ENCODE measurements at regions not wholly inside any gene's neighbourhood (a gene's known extent, or its start where the extent isn't known, plus 50 kb on each side); places are given as distances from the start of the nearest gene placed in this dataset.
"Not testable (repeated sequence)": the region's sequence is repeated elsewhere in the genome, so short reads cannot be mapped to it uniquely, and the experiment has no call there.

DNA sequence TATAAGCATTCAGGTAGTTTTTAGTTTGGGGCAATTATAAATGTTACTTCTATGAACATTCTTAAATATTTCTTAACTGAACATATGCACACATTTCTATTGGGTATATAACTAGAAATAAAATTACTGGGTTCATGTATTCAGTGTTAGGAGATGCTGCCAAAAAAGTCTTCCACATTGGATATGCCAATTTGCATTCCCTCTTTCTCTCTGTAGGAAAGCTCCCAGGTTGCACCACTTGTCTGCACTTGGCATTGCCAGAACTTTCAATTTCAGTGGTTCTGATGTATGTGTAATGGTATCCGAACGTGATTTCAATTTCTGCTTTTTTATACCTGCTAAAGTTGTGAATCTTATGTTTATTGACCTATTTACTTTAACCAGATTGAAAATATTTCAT, 972.1 kb upstream of the PRR20A start:
- Mint-ChIP-seq H3K27me3 (ENCODE audit: low read depth in 2 of 2) (no peaks in the 10 kb centered on the region), H3K4me3 (no peak overlapping the region), H3K27ac (no peak overlapping the region), H3K36me3 (peaks cover 21% of the 10 kb centered on the region), H3K9me3 (peaks cover 15 to 19% of the 10 kb centered on the region in 2 donors), H3K4me1 (no peaks in the 10 kb centered on the region)
- TF ChIP-seq, protein P1, sequence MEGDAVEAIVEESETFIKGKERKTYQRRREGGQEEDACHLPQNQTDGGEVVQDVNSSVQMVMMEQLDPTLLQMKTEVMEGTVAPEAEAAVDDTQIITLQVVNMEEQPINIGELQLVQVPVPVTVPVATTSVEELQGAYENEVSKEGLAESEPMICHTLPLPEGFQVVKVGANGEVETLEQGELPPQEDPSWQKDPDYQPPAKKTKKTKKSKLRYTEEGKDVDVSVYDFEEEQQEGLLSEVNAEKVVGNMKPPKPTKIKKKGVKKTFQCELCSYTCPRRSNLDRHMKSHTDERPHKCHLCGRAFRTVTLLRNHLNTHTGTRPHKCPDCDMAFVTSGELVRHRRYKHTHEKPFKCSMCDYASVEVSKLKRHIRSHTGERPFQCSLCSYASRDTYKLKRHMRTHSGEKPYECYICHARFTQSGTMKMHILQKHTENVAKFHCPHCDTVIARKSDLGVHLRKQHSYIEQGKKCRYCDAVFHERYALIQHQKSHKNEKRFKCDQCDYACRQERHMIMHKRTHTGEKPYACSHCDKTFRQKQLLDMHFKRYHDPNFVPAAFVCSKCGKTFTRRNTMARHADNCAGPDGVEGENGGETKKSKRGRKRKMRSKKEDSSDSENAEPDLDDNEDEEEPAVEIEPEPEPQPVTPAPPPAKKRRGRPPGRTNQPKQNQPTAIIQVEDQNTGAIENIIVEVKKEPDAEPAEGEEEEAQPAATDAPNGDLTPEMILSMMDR (IDR thresholded peaks at IDR 0.05) = no peak
- no peaks in the 10 kb centered on the region for H3K36me3 ChIP-seq (ENCODE audit: control insufficient read depth, insufficient read depth, low read length)
- no CpG with 5 or more reads among the region's 2 CpGs for WGBS (ENCODE audit: insufficient coverage)
- no peaks in the 10 kb centered on the region for H3K27me3 ChIP-seq (ENCODE audit: control insufficient read depth, insufficient read depth, low read length)
- no peak for ATAC-seq
- H3K27ac ChIP-seq (ENCODE audit: low read length) = no peak overlapping the region
- no peaks in the 10 kb centered on the region for H3K4me1 ChIP-seq (ENCODE audit: control insufficient read depth, insufficient read depth, low read length)
- H3K4me3 ChIP-seq (ENCODE audit: low read length) = no peak overlapping the region
- peaks cover 16% of the 10 kb centered on the region for H3K9me3 ChIP-seq (ENCODE audit: control insufficient read depth, insufficient read depth, low read length)
- no peak for DNase-seq
- intact Hi-C loops (cut with micrococcal nuclease) = no loop called here

DNA sequence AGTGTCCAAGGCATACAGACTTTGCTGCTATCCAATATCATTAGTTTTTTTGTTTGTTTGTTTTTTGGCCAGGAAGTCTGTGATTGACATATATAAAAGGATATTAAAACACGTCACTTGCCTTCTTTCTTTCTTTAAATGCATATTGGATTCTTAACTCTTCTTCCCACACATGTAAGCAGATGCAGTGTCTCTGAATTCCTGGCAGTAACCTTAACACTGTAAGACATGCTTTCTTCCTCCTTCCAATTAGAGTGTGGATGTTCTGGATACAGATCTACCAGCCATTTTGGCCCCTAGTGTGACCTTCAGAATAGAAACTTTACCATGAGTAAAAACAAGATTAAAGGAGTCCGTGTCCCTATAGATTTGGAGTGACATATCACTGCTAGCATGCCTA, 967.4 kb upstream of the PRR20A start:
- 75% methylated on average over 2 of the region's 2 CpGs for WGBS (ENCODE audit: insufficient coverage)
- Mint-ChIP-seq H3K4me3 (no peak overlapping the region), H3K27me3 (ENCODE audit: low read depth in 2 of 2) (no peaks in the 10 kb centered on the region), H3K9me3 (peaks cover 18 to 21% of the 10 kb centered on the region in 2 donors), H3K4me1 (no peaks in the 10 kb centered on the region), H3K36me3 (peaks cover 18% of the 10 kb centered on the region), H3K27ac (no peak overlapping the region)
- no peaks in the 10 kb centered on the region for H3K9me3 ChIP-seq (ENCODE audit: control insufficient read depth, insufficient read depth, low read length)
- TF ChIP-seq, protein P1 (IDR thresholded peaks at IDR 0.05) = no peak
- no peaks in the 10 kb centered on the region for H3K36me3 ChIP-seq (ENCODE audit: control insufficient read depth, insufficient read depth, low read length)
- no peaks in the 10 kb centered on the region for H3K4me1 ChIP-seq (ENCODE audit: control insufficient read depth, insufficient read depth, low read length)
- H3K27me3 ChIP-seq (ENCODE audit: control insufficient read depth, insufficient read depth, low read length) = no peaks in the 10 kb centered on the region
- no peak overlapping the region for H3K4me3 ChIP-seq (ENCODE audit: low read length)
- intact Hi-C loops (cut with micrococcal nuclease) = no loop called here
- DNase-seq = no peak
- no peak overlapping the region for H3K27ac ChIP-seq (ENCODE audit: low read length)
- ATAC-seq = no peak

DNA sequence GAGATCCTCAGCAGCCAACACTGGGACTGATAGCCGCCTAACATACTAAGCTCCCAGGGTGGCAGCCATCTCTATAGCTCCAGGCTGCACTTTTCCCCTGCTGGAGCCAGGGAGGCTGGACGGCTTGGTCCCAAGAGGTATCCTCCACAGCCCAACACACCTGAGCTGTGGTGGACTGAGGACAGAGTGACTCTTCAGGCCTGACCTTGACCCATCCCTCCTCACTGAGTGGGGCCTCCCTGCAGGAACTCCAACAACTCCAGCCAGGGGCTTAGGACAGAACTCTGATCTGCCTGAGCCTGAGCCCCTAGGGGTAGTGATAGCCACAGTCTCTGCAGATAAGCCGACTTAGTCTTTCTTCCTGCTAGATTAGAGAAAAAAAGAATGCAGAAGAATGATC, 958.1 kb upstream of the PRR20A start:
- no peaks in the 10 kb centered on the region for H3K36me3 ChIP-seq (ENCODE audit: control insufficient read depth, insufficient read depth, low read length)
- WGBS (ENCODE audit: insufficient coverage) = 87% methylated on average over 3 of the region's 3 CpGs
- H3K27ac ChIP-seq (ENCODE audit: low read length) = no peak overlapping the region
- DNase-seq = no peak
- Mint-ChIP-seq H3K4me3 (no peak overlapping the region), H3K27ac (no peak overlapping the region), H3K4me1 (no peaks in the 10 kb centered on the region), H3K27me3 (ENCODE audit: low read depth in 2 of 2) (no peaks in the 10 kb centered on the region), H3K9me3 (peaks cover 7 to 20% of the 10 kb centered on the region in 2 donors), H3K36me3 (peaks cover 11% of the 10 kb centered on the region)
- TF ChIP-seq, protein P1 (IDR thresholded peaks at IDR 0.05) = no peak
- no peaks in the 10 kb centered on the region for H3K4me1 ChIP-seq (ENCODE audit: control insufficient read depth, insufficient read depth, low read length)
- H3K9me3 ChIP-seq (ENCODE audit: control insufficient read depth, insufficient read depth, low read length) = peaks cover 7% of the 10 kb centered on the region
- no peak for ATAC-seq
- H3K27me3 ChIP-seq (ENCODE audit: control insufficient read depth, insufficient read depth, low read length) = no peaks in the 10 kb centered on the region
- no peak overlapping the region for H3K4me3 ChIP-seq (ENCODE audit: low read length)
- intact Hi-C loops (cut with micrococcal nuclease) = no loop called here

DNA sequence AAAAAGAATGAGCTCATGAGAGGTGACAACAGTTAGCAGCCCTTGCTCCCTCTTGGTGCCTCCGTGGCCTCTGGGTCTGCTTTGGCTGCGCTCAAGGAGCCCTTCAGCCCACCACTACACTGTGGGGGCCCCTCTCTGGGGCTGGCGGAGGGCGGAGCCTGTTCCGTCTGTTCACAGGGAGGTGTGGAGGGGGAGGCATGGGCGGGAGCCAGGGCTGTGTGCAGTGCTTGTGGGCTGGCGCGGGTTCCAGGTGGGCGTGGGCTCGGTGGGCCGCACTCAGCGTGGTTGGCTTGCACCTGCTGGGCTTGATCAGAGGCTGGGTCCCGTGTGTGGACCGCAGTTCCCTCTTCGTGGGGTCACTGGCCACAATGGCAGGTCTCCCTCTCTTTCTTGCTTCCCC, 953.4 kb upstream of the PRR20A start:
- Histone ChIP-seq H3K4me1 (ENCODE audit: control insufficient read depth, insufficient read depth, low read length) (no peaks in the 10 kb centered on the region), H3K27me3 (ENCODE audit: control insufficient read depth, insufficient read depth, low read length) (no peaks in the 10 kb centered on the region), H3K36me3 (ENCODE audit: control insufficient read depth, insufficient read depth, low read length) (no peaks in the 10 kb centered on the region), H3K9me3 (ENCODE audit: control insufficient read depth, insufficient read depth, low read length) (peaks cover 14% of the 10 kb centered on the region), H3K27ac (ENCODE audit: low read length) (no peak overlapping the region), H3K4me3 (ENCODE audit: low read length) (no peak overlapping the region)
- Mint-ChIP-seq H3K36me3 (peaks cover 11% of the 10 kb centered on the region), H3K4me3 (no peak overlapping the region), H3K9me3 (peaks cover 10 to 12% of the 10 kb centered on the region in 2 donors), H3K27ac (no peak overlapping the region), H3K27me3 (ENCODE audit: low read depth in 2 of 2) (no peaks in the 10 kb centered on the region), H3K4me1 (no peaks in the 10 kb centered on the region)
- 89% methylated on average over 12 of the region's 15 CpGs for WGBS (ENCODE audit: insufficient coverage)
- TF ChIP-seq, protein P1 (IDR thresholded peaks at IDR 0.05) = no peak
- no peak for DNase-seq
- intact Hi-C loops (cut with micrococcal nuclease) = no loop called here
- no peak for ATAC-seq

DNA sequence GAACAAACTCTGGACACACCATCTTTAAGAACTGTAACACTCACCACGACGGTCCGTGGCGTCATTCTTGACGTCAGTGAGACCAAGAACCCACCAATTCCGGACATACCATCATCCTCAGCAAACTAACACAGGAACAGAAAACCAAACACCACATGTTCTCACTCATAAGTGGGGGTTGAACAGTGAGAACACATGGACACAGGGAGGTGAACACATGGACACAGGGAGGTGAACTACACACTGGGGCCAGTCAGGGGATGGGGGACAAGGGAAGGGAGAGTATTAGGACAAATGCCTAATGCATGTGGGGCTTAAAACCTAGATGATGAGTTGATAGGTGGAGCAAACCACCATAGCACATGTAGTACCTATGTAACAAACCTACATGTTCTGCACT, 952.1 kb upstream of the PRR20A start:
- H3K27ac Mint-ChIP-seq; H3K27me3 ChIP-seq (ENCODE audit: control insufficient read depth, insufficient read depth, low read length); H3K4me3 Mint-ChIP-seq; intact Hi-C loops (cut with micrococcal nuclease); H3K36me3 Mint-ChIP-seq; H3K27me3 Mint-ChIP-seq (ENCODE audit: low read depth in 2 of 2); H3K4me3 ChIP-seq (ENCODE audit: low read length); H3K36me3 ChIP-seq (ENCODE audit: control insufficient read depth, insufficient read depth, low read length); H3K27ac ChIP-seq (ENCODE audit: low read length); H3K4me1 ChIP-seq (ENCODE audit: control insufficient read depth, insufficient read depth, low read length); H3K4me1 Mint-ChIP-seq; DNase-seq; ATAC-seq; H3K9me3 Mint-ChIP-seq: not testable (repeated sequence)
- peaks cover 10% of the 10 kb centered on the region for H3K9me3 ChIP-seq (ENCODE audit: control insufficient read depth, insufficient read depth, low read length)
- 78% methylated on average over 6 of the region's 6 CpGs for WGBS (ENCODE audit: insufficient coverage)
